Endothelial cell of umbilical vein (primary cell): ENCODE measurements at regions not wholly inside any gene's neighbourhood (a gene's known extent, or its start where the extent isn't known, plus 50 kb on each side); places are given as distances from the start of the nearest gene placed in this dataset.

Experiments
- BruUV-seq: library from RNA; stranded (reverse); fragments of 400-500 nt; replicated peaks from 2 replicates; lab custom pipeline; 2021; lab: Mats Ljungman, UMichigan
- CTCF ChIA-PET: fragments of 300-600, 350-600 bp; sonication (Branson Sonifier 250); formaldehyde crosslinking; loops from one replicate; lab custom pipeline; 2021; ENCODE audit warnings: antibody characterized with exemption, inconsistent platforms; lab: Charles Lee
- POLR2A ChIA-PET: fragments of 300-600, 350-600 bp; sonication (Branson Sonifier 250); formaldehyde crosslinking; loops from one replicate; lab custom pipeline; 2021; ENCODE audit warnings: antibody characterized with exemption, inconsistent platforms; lab: Charles Lee
- DNase-seq: peaks from one replicate; pipeline ENCODE4 v3.0.0-alpha.2; 2011; ENCODE audit warnings: low read depth, low spot score
- FAIRE-seq: peaks from 2 replicates; lab custom pipeline; 2011; peaks lifted over from hg19 to GRCh38; lab: Jason Lieb, UNC
- H2AFZ ChIP-seq: 2 replicates; pipeline ENCODE4 v1.6.0; 2012; ENCODE audit warnings: low read depth, low read length, control low read depth, inconsistent platforms
- H3K27ac ChIP-seq: 2 replicates; pipeline ENCODE4 v1.5.1; 2011; ENCODE audit warnings: low read depth, mild to moderate bottlenecking, control low read depth, low read length, moderate library complexity; ENCODE audit not compliant: insufficient read depth
- H3K27me3 ChIP-seq, 2 experiments: 2 replicates each; pipeline versions ENCODE4 v1.6.0 to v1.6.1; 2011; ENCODE audit warnings: low read length in 2 of 2, mixed read lengths in 1 of 2; ENCODE audit not compliant: control insufficient read depth in 2 of 2, insufficient read depth in 2 of 2
- H3K36me3 ChIP-seq, 2 experiments: 2 replicates in 1 of 2; 3 replicates in 1 of 2; pipeline ENCODE4 v1.5.1; 2011; ENCODE audit warnings: low read length in 2 of 2, mild to moderate bottlenecking in 1 of 2, moderate library complexity in 1 of 2; ENCODE audit not compliant: control insufficient read depth in 2 of 2, insufficient read depth in 2 of 2; ENCODE audit errors: extremely low read depth in 1 of 2
- H3K4me1 ChIP-seq: 3 replicates; pipeline ENCODE4 v1.5.1; 2011; ENCODE audit warnings: mild to moderate bottlenecking, low read length; ENCODE audit not compliant: control insufficient read depth, insufficient read depth; ENCODE audit errors: extremely low read depth
- H3K4me2 ChIP-seq: 2 replicates; pipeline ENCODE4 v1.6.1; 2011; ENCODE audit warnings: low read length, control low read depth, mixed read lengths; ENCODE audit not compliant: insufficient read depth
- H3K4me3 ChIP-seq, 3 experiments: fragments of 200-600 bp in 1 of 3; sonication (generic), shearing (Covaris generic) in 1 of 3; replicated peaks in 1 of 3; 2 replicates each; pipeline ENCODE4 v1.5.1; 2011 to 2016; ENCODE audit warnings: control low read depth in 3 of 3, low read length in 3 of 3, mild to moderate bottlenecking in 2 of 3, inconsistent platforms in 1 of 3, low read depth in 1 of 3, moderate library complexity in 1 of 3; ENCODE audit not compliant: insufficient read depth in 1 of 3
- H3K79me2 ChIP-seq: 2 replicates; pipeline ENCODE4 v1.6.0; 2012; ENCODE audit warnings: low read length, inconsistent platforms; ENCODE audit not compliant: control insufficient read depth, insufficient read depth
- H3K9ac ChIP-seq: replicated peaks from 2 replicates; pipeline ENCODE3; 2011; ENCODE audit warnings: low read length, control low read depth; ENCODE audit not compliant: insufficient read depth; ENCODE audit errors: extremely low read depth
- H3K9me1 ChIP-seq: replicated peaks from 3 replicates; pipeline ENCODE4 v1.6.0; 2011; ENCODE audit warnings: mild to moderate bottlenecking, low read length; ENCODE audit not compliant: control insufficient read depth, insufficient read depth; ENCODE audit errors: extremely low read depth
- H3K9me3 ChIP-seq: replicated peaks from 2 replicates; pipeline ENCODE4 v1.5.1; 2012; ENCODE audit warnings: low read length, inconsistent platforms; ENCODE audit not compliant: control insufficient read depth, insufficient read depth
- H4K20me1 ChIP-seq: replicated peaks from 2 replicates; pipeline ENCODE3; 2011; ENCODE audit warnings: mild to moderate bottlenecking, low read length; ENCODE audit not compliant: control insufficient read depth, insufficient read depth; ENCODE audit errors: extremely low read depth
- CTCF ChIP-seq, 2 donors: IDR thresholded peaks; 1 replicate in 1 of 2; 2 replicates in 1 of 2; pipeline ENCODE4 v1.5.1; 2011; ENCODE audit warnings: low read length in 2 of 2, mild to moderate bottlenecking in 2 of 2, moderate library complexity in 2 of 2, control low read depth in 1 of 2, inconsistent platforms in 1 of 2, low read depth in 1 of 2; ENCODE audit not compliant: insufficient read depth in 1 of 2; ENCODE audit errors: extremely low read depth in 1 of 2
- EZH2 ChIP-seq: IDR thresholded peaks from 2 replicates; pipeline ENCODE4 v1.6.1; 2012; ENCODE audit warnings: borderline replicate concordance, low read depth, mild to moderate bottlenecking, moderate library complexity, low read length, inconsistent platforms; ENCODE audit not compliant: severe bottlenecking
- FOS ChIP-seq: IDR thresholded peaks from 2 replicates; pipeline ENCODE4 v1.6.1; 2011; ENCODE audit warnings: mild to moderate bottlenecking, low read length, moderate library complexity, borderline replicate concordance; ENCODE audit not compliant: insufficient read depth
- GATA2 ChIP-seq: IDR thresholded peaks from 2 replicates; pipeline ENCODE4 v1.7.0; 2011; ENCODE audit warnings: low read depth, mild to moderate bottlenecking, moderate library complexity, mixed read lengths, low read length; ENCODE audit not compliant: insufficient read length, insufficient read depth
- JUN ChIP-seq: IDR thresholded peaks from 2 replicates; pipeline ENCODE4 v1.6.1; 2011; ENCODE audit warnings: borderline replicate concordance, low read depth; ENCODE audit not compliant: insufficient read length, insufficient read depth
- MAX ChIP-seq: IDR thresholded peaks from 2 replicates; pipeline ENCODE4 v1.6.1; 2011; ENCODE audit not compliant: insufficient read depth, insufficient read length
- MYC ChIP-seq: IDR thresholded peaks from one replicate; pipeline ENCODE4 v1.6.1; 2011; ENCODE audit warnings: mild to moderate bottlenecking, low read depth, low read length
- POLR2A ChIP-seq: IDR thresholded peaks from 2 replicates; pipeline ENCODE4 v1.6.1; 2012; ENCODE audit warnings: low read depth, mild to moderate bottlenecking, control low read depth, low read length
- POLR2AphosphoS5 ChIP-seq: IDR thresholded peaks from 2 replicates; pipeline ENCODE4 v1.6.1; 2012; ENCODE audit warnings: low read depth, mild to moderate bottlenecking, control low read depth, low read length, moderate library complexity; ENCODE audit not compliant: insufficient read depth
- dilution Hi-C: fragments of 300-500 bp; cut with MboI; formaldehyde crosslinking; loops from one replicate; pipeline ENCODE4 v1.15.0; 2019; ENCODE audit warnings: low sequenced_read_pairs; ENCODE audit not compliant: extremely low pct_ligation_motif_present
- intact Hi-C: fragments of 100-400 bp; cut with micrococcal nuclease; formaldehyde crosslinking; loops from one replicate; pipeline ENCODE4 v1.10.0; 2022

- H3K79me2 ChIP-seq: peaks cover 2% of the 10 kb centered on the region
- H3K27ac ChIP-seq: no peak overlapping the region
- no peak overlapping the region for H3K9ac ChIP-seq
- H3K27me3 ChIP-seq: no peaks in the 10 kb centered on the region
- FAIRE-seq: no peak
- ChIA-PET POLR2A (no interaction called here), CTCF (no interaction called here)
- BruUV-seq: no TSS peak
- no peaks in the 10 kb centered on the region for H3K9me3 ChIP-seq
- dilution Hi-C loops (no loop called here), intact Hi-C loops (no loop called here)
- DNase-seq: no peak
- no peaks in the 10 kb centered on the region for H3K9me1 ChIP-seq
- H3K4me2 ChIP-seq: no peak overlapping the region
- H2AFZ ChIP-seq: no peak overlapping the region
- TF ChIP-seq MAX: no peak
- TF ChIP-seq GATA2: no peak
- TF ChIP-seq EZH2: no peak
- no peak for TF ChIP-seq POLR2A
- no peak overlapping the region for H3K4me3 ChIP-seq
- no peaks in the 10 kb centered on the region for H3K36me3 ChIP-seq
- no peaks in the 10 kb centered on the region for H4K20me1 ChIP-seq
- no peaks in the 10 kb centered on the region for H3K4me1 ChIP-seq
These were observed 181.6 kb upstream of the FOXN3 start for GRCh38 chr14:89598548-89599186.

- Histone ChIP-seq H4K20me1 (no peaks in the 10 kb centered on the region), H2AFZ (no peak overlapping the region), H3K4me3 (no peak overlapping the region), H3K4me2 (no peak overlapping the region), H3K27me3 (no peaks in the 10 kb centered on the region), H3K9me3 (no peaks in the 10 kb centered on the region), H3K79me2 (no peaks in the 10 kb centered on the region), H3K9me1 (no peaks in the 10 kb centered on the region), H3K27ac (no peak overlapping the region), H3K36me3 (no peaks in the 10 kb centered on the region), H3K9ac (no peak overlapping the region), H3K4me1 (no peaks in the 10 kb centered on the region)
- no TSS peak for BruUV-seq
- dilution Hi-C loops: no loop called here
- intact Hi-C loops: no loop called here
- POLR2A ChIA-PET: no interaction called here
- DNase-seq (no peak), FAIRE-seq (no peak)
- TF ChIP-seq POLR2A: no peak
- no peak for TF ChIP-seq MYC
- no peak for TF ChIP-seq CTCF (IDR thresholded peaks at IDR 0.05; ENCODE audit: extremely low read depth in 1 of 2, insufficient read depth in 1 of 2, low read depth in 1 of 2, low read length in 2 of 2)
- TF ChIP-seq EZH2: no peak
- no peak for TF ChIP-seq FOS
- TF ChIP-seq GATA2: no peak
- TF ChIP-seq MAX: no peak
- no peak for TF ChIP-seq JUN
- TF ChIP-seq POLR2AphosphoS5: no peak
- CTCF ChIA-PET: no interaction called here
These were observed 175.9 kb upstream of the FOXN3 start for GRCh38 chr14:89592961-89593360.
